SH-SY5Y (cell line): ENCODE measurements at regions not wholly inside any gene's neighbourhood (a gene's known extent, or its start where the extent isn't known, plus 50 kb on each side); places are given as distances from the start of the nearest gene placed in this dataset.

Experiments
- GATA2 ChIP-seq: IDR thresholded peaks from 2 replicates; pipeline ENCODE4 v1.6.1; 2011; ENCODE audit warnings: mild to moderate bottlenecking, low read depth, low read length
- GATA3 ChIP-seq: IDR thresholded peaks from 2 replicates; pipeline ENCODE4 v1.6.1; 2011; ENCODE audit warnings: low read depth, mild to moderate bottlenecking, low read length, moderate library complexity

DNA sequence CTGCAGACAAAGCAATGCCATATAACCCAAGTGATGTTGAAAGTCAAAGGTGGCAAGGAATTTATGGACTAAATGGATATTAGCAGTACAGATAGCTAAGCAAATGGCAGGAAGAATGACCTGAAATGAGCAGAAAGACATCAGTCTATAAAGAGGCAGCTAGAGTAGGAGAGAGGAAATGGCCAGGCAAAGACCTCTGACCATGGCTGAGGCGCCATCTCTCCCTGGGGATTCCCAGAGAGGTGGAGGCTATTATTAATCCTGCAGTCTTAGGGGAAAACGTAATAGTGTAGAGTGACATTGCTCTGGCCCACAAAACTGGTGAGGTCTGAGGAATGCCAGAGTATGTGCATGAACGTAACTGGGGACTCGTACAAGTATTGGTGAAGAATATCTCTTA, 563.6 kb upstream of the PRMT6 start:
- TF ChIP-seq GATA2 (no peak), GATA3 (no peak)
